NB4 (cell line): ENCODE measurements at regions not wholly inside any gene's neighbourhood (a gene's known extent, or its start where the extent isn't known, plus 50 kb on each side); places are given as distances from the start of the nearest gene placed in this dataset.

ENCODE experiments used
- DNase-seq: peaks from one replicate; pipeline ENCODE4 v3.0.0; 2010; ENCODE audit warnings: low read depth
- H3K4me3 ChIP-seq: one replicate; pipeline ENCODE4 v1.5.1; 2011; ENCODE audit warnings: mild to moderate bottlenecking, low read depth, low read length, moderate library complexity
- CTCF ChIP-seq: IDR thresholded peaks from one replicate; pipeline ENCODE4 v1.5.1; 2012; ENCODE audit warnings: low read depth, low read length
- MYC ChIP-seq: IDR thresholded peaks from 2 replicates; pipeline ENCODE4 v1.6.1; 2011; ENCODE audit warnings: low read depth, low read length
- POLR2A ChIP-seq: IDR thresholded peaks from 2 replicates; pipeline ENCODE4 v1.6.1; 2011; ENCODE audit warnings: mild to moderate bottlenecking; ENCODE audit not compliant: insufficient read length; ENCODE audit errors: extremely low read depth
- TF ChIP-seq, protein P1 (sequence below): IDR thresholded peaks from 2 replicates; pipeline ENCODE4 v1.6.1; 2011; ENCODE audit warnings: low read depth, low read length

DNA sequence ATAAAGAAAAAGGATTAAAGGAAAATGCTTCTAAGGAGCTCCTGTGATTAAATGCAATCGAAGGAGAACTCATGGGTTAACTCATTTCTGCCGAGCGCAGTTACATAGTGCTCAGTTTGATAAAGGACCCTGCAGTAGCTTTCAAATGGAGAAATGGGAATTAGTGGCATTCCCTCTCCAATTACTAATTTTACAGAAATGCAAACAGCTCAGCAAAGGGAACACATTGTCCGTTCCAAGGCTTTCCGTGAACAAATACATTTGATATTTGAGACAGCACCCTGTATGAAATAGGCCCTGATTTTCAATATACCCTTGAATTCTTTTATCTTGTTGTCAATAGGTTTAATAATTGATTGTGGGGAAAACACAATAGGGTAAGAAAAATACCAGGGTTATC is 375.9 kb upstream of the TSHZ2 start:
- no peak for DNase-seq
- TF ChIP-seq POLR2A (no peak), MYC (no peak), CTCF (no peak)
- TF ChIP-seq, protein P1, sequence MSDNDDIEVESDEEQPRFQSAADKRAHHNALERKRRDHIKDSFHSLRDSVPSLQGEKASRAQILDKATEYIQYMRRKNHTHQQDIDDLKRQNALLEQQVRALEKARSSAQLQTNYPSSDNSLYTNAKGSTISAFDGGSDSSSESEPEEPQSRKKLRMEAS = no peak

DNA sequence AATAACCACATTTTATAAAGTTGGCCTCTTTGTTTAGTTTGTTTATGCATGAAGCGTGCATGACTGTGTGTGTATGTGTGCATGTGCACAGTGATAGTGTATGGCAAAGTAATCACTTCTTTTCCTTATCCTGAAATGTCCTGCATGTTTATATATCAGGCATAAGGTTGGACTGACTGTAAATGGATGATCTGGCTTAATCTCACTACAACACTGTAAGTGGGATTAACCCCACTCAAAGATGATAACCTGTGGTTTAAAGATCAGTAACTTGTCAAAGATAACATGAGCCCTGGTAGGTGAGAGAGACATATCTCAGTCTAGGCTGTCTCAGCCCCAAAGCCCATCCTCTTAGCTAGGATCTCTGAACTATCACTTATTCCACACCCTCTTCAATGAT is 376.6 kb upstream of the TSHZ2 start:
- no peak for DNase-seq
- no peak for TF ChIP-seq MYC
- TF ChIP-seq, protein P1 = no peak
- TF ChIP-seq POLR2A = no peak
- no peak for TF ChIP-seq CTCF
- no peak overlapping the region for H3K4me3 ChIP-seq

More for the DNA sequence above, 375.9 kb upstream of the TSHZ2 start:
- no peak overlapping the region for H3K4me3 ChIP-seq

DNA sequence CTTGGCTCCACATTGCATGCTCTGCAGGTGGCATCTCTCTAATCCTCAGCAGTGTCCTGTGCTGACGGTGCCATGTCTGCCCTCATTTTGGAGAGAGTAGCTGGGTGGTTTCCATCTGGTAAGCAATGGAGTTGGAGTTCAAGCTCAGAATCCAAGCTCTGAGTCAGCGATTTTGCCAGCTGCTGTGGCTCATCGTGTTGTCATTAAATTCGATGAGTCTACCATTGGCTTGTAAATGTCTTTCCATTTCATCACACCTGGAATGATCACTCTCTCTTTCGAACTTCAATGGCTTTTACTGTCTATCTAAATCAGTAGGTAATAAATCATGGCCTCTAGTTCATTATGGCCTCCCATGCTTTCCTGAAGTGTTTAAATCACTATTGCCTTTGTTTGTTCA is 378.5 kb upstream of the TSHZ2 start:
- DNase-seq = no peak
- TF ChIP-seq POLR2A (no peak), MYC (no peak), CTCF (no peak)
- TF ChIP-seq, protein P1 = no peak
- no peak overlapping the region for H3K4me3 ChIP-seq

- TF ChIP-seq CTCF (no peak), MYC (no peak), POLR2A (no peak)
- TF ChIP-seq, protein P1 = no peak
- no peak for DNase-seq
- no peak overlapping the region for H3K4me3 ChIP-seq
Measured at GRCh38 chr20:52592567-52592966, 379.6 kb upstream of the TSHZ2 start.

- TF ChIP-seq CTCF (no peak), MYC (no peak), POLR2A (no peak)
- TF ChIP-seq, protein P1 = no peak
- no peak for DNase-seq
- no peak overlapping the region for H3K4me3 ChIP-seq
Measured at GRCh38 chr20:52590100-52590499, 382.1 kb upstream of the TSHZ2 start.

DNA sequence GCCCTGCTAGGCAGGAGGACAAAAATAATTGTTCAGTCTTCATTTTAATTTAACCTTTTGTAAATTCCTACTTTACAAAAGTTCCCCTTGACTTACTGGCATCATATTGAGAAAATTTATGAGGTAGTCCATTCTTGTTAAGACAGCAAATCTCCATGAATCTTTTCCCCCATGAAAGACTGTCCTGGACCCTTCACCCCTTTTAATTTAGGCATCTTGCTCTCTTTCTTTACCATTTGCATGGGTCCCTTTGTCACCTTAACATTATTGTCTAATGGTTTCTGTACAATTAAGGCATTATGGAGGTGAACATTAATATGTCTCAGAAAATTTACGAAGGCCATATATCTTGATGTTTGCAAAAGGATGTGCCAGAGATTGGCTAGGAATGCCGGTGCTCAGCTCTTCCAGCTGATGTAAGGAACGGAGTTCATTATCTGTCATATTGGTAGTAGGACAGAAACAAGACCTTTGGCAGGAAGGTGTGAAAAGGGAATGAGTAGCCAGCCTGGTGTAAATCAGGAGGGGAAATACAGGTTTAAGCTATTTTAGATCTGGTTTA is 382.8 kb upstream of the TSHZ2 start:
- no peak overlapping the region for H3K4me3 ChIP-seq
- no peak for DNase-seq
- TF ChIP-seq POLR2A = no peak
- no peak for TF ChIP-seq MYC
- no peak for TF ChIP-seq CTCF
- TF ChIP-seq, protein P1 = no peak
